ENCODE measurements at regions not wholly inside any gene's neighbourhood (a gene's known extent, or its start where the extent isn't known, plus 50 kb on each side); places are given as distances from the start of the nearest gene placed in this dataset.

DNA sequence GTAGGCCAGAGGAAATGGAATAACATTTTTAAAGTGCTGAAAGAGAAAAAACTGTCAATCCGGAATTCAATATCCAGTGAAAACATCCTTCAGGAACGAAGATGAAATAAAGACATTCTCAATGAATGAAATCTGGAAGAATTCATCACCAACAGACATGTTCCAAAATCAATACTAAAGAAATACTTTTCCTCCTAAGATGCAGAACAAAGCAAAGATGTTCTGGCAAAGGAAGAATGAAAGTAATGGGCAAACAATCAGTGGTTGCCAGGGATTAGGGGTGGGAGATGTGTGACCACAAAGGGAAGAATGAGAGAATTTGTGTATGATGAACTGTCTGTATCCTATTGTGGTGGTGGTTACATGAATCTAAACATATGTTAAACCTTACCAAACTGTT, 52.8 kb upstream of the EEPD1 start:
- DNase-seq (ENCODE audit: low spot score), result no peak

DNA sequence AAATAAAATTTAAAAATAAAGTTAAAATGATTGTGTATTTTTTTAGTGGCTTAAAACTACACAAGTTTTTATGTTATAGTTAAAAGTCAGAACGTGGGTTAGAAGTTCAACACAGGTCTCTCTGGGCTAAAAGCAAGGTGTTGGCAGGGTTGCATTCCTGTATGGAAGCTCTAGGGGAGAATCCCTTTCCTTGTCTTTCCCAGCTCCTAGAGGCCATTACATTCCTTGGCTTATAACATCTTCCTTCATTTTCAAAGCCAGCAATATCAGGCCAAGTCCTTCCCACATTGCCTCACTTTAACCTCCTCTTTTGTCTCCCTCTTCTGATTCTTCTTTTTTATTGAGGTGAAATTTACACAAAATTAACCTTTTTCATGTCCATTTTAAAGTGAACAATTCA, 52.4 kb upstream of the EEPD1 start:
- no peak for DNase-seq (ENCODE audit: low spot score)
